Liver (tissue), 3 donors: ENCODE measurements at regions not wholly inside any gene's neighbourhood (a gene's known extent, or its start where the extent isn't known, plus 50 kb on each side); places are given as distances from the start of the nearest gene placed in this dataset.

Experiments used
- GABPA ChIP-seq, 2 donors: IDR thresholded peaks in 1 of 2; conservative IDR thresholded peaks in 1 of 2; 2 replicates each; pipeline ENCODE4 v1.6.1; 2016; ENCODE audit warnings: antibody characterized with exemption in 2 of 2, mild to moderate bottlenecking in 1 of 2, moderate library complexity in 1 of 2
- TAF1 ChIP-seq: conservative IDR thresholded peaks from 2 replicates; pipeline ENCODE4 v1.6.1; 2016; ENCODE audit warnings: antibody characterized with exemption, mild to moderate bottlenecking
- TF ChIP-seq, protein P1 (sequence below): fragments of 150-350 bp; IDR thresholded peaks from 2 replicates; pipeline ENCODE4 v1.5.1; 2017; ENCODE audit warnings: improper control_type of control experiment, low read depth, low read length; ENCODE audit not compliant: missing input control
- donor health status: healthy.
- donor health status: healthy.

DNA sequence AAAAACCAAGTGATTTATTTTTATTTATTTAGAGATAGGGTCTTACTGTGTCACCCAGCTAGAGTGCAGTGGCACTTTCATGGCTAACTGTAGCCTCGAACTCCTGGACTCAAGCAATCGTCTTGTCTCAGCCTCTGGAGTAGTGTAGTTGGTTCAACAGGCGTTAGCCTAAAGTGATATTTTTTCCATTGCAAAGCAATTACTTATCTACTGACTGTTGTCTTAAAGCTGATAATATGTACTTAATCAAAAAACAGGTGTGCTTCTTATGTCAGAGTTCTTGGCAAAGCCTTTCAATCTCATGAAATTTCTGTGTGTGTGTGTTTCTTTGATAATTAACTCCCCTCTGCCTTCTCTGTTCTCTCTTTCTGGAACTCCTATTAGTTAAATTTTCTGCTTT lies 62.4 kb upstream of the DUSP10 start:
- TF ChIP-seq, protein P1, sequence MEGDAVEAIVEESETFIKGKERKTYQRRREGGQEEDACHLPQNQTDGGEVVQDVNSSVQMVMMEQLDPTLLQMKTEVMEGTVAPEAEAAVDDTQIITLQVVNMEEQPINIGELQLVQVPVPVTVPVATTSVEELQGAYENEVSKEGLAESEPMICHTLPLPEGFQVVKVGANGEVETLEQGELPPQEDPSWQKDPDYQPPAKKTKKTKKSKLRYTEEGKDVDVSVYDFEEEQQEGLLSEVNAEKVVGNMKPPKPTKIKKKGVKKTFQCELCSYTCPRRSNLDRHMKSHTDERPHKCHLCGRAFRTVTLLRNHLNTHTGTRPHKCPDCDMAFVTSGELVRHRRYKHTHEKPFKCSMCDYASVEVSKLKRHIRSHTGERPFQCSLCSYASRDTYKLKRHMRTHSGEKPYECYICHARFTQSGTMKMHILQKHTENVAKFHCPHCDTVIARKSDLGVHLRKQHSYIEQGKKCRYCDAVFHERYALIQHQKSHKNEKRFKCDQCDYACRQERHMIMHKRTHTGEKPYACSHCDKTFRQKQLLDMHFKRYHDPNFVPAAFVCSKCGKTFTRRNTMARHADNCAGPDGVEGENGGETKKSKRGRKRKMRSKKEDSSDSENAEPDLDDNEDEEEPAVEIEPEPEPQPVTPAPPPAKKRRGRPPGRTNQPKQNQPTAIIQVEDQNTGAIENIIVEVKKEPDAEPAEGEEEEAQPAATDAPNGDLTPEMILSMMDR, result no peak
- TF ChIP-seq TAF1 (no peak), GABPA (IDR thresholded peaks at IDR 0.05 in 1 of 2, conservative IDR thresholded peaks at IDR 0.05 in 1 of 2) (no peak)
